ENCODE measurements at regions not wholly inside any gene's neighbourhood (a gene's known extent, or its start where the extent isn't known, plus 50 kb on each side); places are given as distances from the start of the nearest gene placed in this dataset.

DNA sequence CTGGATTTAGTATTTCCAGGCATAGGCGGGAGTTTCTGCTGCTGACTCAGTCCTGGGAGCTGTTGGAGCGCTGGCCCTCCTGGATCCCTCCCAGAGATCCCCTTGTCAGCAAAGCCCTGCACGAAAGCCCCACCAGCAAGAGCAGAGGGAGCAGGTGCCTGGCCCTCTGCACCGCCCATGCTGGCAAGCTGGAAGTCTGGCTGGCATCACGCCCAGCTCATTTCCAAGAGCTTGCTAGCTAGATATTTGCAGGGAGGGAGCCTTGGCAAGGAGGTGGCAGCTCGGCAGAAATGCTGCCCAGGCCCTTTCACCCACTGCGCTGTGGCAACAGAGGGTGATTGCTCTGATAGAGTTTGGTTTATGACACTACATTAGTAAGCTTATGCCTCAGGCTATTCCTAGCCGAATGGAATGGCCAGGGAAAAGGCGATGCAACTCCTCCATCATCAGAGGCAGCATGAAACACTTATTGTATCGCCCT lies 193.9 kb downstream of the EMP1 start:
- TF ChIP-seq, protein P1, sequence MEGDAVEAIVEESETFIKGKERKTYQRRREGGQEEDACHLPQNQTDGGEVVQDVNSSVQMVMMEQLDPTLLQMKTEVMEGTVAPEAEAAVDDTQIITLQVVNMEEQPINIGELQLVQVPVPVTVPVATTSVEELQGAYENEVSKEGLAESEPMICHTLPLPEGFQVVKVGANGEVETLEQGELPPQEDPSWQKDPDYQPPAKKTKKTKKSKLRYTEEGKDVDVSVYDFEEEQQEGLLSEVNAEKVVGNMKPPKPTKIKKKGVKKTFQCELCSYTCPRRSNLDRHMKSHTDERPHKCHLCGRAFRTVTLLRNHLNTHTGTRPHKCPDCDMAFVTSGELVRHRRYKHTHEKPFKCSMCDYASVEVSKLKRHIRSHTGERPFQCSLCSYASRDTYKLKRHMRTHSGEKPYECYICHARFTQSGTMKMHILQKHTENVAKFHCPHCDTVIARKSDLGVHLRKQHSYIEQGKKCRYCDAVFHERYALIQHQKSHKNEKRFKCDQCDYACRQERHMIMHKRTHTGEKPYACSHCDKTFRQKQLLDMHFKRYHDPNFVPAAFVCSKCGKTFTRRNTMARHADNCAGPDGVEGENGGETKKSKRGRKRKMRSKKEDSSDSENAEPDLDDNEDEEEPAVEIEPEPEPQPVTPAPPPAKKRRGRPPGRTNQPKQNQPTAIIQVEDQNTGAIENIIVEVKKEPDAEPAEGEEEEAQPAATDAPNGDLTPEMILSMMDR (IDR thresholded peaks at IDR 0.05), result no peak
- Histone ChIP-seq H3K4me3 (ENCODE audit: low read length) (no peak overlapping the region), H3K9me3 (ENCODE audit: control insufficient read depth, insufficient read depth, low read length) (no peaks in the 10 kb centered on the region), H3K27ac (ENCODE audit: low read length) (no peak overlapping the region), H3K4me1 (ENCODE audit: control insufficient read depth, insufficient read depth, low read length) (no peaks in the 10 kb centered on the region), H3K36me3 (ENCODE audit: control insufficient read depth, insufficient read depth, low read length) (no peaks in the 10 kb centered on the region), H3K27me3 (ENCODE audit: control insufficient read depth, insufficient read depth, low read length) (no peaks in the 10 kb centered on the region)
- DNase-seq (no peak), ATAC-seq (no peak)
- Mint-ChIP-seq H3K27me3 (ENCODE audit: low read depth in 2 of 2) (no peaks in the 10 kb centered on the region), H3K36me3 (no peaks in the 10 kb centered on the region), H3K4me3 (no peak overlapping the region), H3K9me3 (no peaks in the 10 kb centered on the region), H3K4me1 (no peaks in the 10 kb centered on the region), H3K27ac (no peak overlapping the region)
- intact Hi-C loops (cut with micrococcal nuclease), result no loop called here
- 65% methylated on average over 7 of the region's 10 CpGs for WGBS (ENCODE audit: insufficient coverage)

DNA sequence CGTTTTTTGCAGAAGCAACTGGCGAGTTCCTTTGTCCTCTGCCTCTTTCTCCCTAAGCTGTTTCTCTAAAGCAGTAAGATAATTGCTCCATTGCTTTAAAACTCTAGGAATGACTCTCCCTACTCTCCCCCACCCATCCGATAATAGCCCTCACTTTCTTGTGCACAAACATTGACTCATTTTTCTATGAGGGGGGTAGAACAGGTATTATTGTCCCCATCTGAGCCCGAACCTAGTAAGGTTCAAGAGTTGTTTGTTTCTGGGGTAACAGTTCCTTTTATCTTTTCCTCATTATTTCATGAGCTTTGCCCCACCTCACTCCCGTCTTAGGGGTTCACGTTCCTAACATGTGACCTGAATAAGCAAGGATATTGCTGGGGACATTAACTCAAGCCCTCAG lies 190.6 kb downstream of the EMP1 start:
- ATAC-seq (no peak), DNase-seq (no peak)
- Mint-ChIP-seq H3K4me1 (no peaks in the 10 kb centered on the region), H3K27ac (no peak overlapping the region), H3K4me3 (no peak overlapping the region), H3K9me3 (no peaks in the 10 kb centered on the region), H3K27me3 (ENCODE audit: low read depth in 2 of 2) (peaks cover 0 to 3% of the 10 kb centered on the region in 2 donors), H3K36me3 (no peaks in the 10 kb centered on the region)
- intact Hi-C loops (cut with micrococcal nuclease), result no loop called here
- H3K9me3 ChIP-seq (ENCODE audit: control insufficient read depth, insufficient read depth, low read length), result no peaks in the 10 kb centered on the region
- H3K27me3 ChIP-seq (ENCODE audit: control insufficient read depth, insufficient read depth, low read length), result no peaks in the 10 kb centered on the region
- TF ChIP-seq, protein P1 (IDR thresholded peaks at IDR 0.05), result no peak
- no peaks in the 10 kb centered on the region for H3K4me1 ChIP-seq (ENCODE audit: control insufficient read depth, insufficient read depth, low read length)
- no peaks in the 10 kb centered on the region for H3K36me3 ChIP-seq (ENCODE audit: control insufficient read depth, insufficient read depth, low read length)
- no peak overlapping the region for H3K27ac ChIP-seq (ENCODE audit: low read length)
- 74% methylated on average over 4 of the region's 6 CpGs for WGBS (ENCODE audit: insufficient coverage)
- no peak overlapping the region for H3K4me3 ChIP-seq (ENCODE audit: low read length)

DNA sequence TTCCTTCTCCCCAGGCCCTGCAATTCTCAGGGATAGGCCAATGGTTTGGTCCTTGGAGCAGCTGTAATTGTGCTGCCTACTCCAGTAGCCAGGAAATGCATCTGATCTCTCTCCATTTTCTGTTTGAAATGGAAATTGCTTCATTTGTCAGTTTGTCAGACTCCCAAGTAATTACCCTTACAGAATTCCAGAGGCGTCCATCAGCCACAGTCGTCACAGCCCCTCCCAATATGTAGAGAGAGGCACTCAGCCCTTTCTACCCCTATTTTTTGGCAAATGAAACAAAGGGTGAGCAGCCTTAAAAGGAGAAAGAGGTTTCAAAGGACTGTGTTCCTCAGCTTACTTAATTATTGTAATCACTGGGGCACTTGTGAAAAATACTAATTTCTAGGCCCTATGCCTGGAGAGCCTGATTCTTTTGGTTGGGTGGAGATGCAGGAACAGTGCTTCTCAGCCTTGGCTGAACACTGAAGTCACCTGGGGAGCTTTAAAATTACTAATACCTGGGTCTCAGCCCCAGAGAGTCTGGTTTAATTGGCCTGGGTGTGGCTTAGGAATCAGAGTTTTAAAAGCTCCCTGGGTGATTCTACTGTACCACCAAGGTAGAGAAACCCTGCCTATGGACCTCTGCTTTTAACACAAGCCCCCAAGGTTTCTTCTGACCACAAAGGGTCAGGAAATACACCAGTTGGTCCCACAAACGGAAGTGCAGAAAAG lies 190.0 kb downstream of the EMP1 start:
- Histone ChIP-seq H3K4me1 (ENCODE audit: control insufficient read depth, insufficient read depth, low read length) (no peaks in the 10 kb centered on the region), H3K9me3 (ENCODE audit: control insufficient read depth, insufficient read depth, low read length) (no peaks in the 10 kb centered on the region), H3K36me3 (ENCODE audit: control insufficient read depth, insufficient read depth, low read length) (no peaks in the 10 kb centered on the region), H3K27ac (ENCODE audit: low read length) (no peak overlapping the region), H3K27me3 (ENCODE audit: control insufficient read depth, insufficient read depth, low read length) (no peaks in the 10 kb centered on the region), H3K4me3 (ENCODE audit: low read length) (no peak overlapping the region)
- intact Hi-C loops (cut with micrococcal nuclease), result no loop called here
- no peaks in the 10 kb centered on the region for H3K36me3 Mint-ChIP-seq
- no peaks in the 10 kb centered on the region for H3K4me1 Mint-ChIP-seq
- TF ChIP-seq, protein P1 (IDR thresholded peaks at IDR 0.05), result no peak
- DNase-seq, result no peak
- WGBS (ENCODE audit: insufficient coverage), result 64% methylated on average over 3 of the region's 3 CpGs
- H3K27ac Mint-ChIP-seq, result no peak overlapping the region
- no peak overlapping the region for H3K4me3 Mint-ChIP-seq
- no peak for ATAC-seq
- H3K27me3 Mint-ChIP-seq (ENCODE audit: low read depth in 2 of 2), result peaks cover 0 to 8% of the 10 kb centered on the region in 2 donors
- no peaks in the 10 kb centered on the region for H3K9me3 Mint-ChIP-seq

DNA sequence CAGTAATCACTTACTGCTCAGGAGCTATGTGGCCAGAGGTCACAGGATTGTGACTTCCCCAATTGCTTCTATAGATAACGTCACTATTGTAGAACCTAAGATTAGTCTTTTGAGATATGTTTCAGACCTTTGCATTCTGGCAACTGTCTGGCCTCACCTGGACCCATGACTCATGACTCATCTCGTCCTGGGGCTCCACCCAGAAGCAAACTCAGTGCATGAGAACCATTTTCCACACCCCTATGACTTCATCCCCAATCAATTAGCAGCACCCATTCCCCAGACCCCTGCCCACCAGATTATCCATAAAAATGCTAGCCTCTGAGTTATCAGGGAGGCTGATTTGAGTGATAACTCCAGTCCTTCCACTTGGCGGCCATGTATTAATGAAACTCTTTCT lies 186.9 kb downstream of the EMP1 start:
- no peaks in the 10 kb centered on the region for H3K9me3 ChIP-seq (ENCODE audit: control insufficient read depth, insufficient read depth, low read length)
- H3K36me3 ChIP-seq (ENCODE audit: control insufficient read depth, insufficient read depth, low read length), result no peaks in the 10 kb centered on the region
- no peaks in the 10 kb centered on the region for H3K36me3 Mint-ChIP-seq
- DNase-seq, result no peak
- intact Hi-C loops (cut with micrococcal nuclease), result no loop called here
- H3K27me3 Mint-ChIP-seq (ENCODE audit: low read depth in 2 of 2), result peaks cover 5 to 8% of the 10 kb centered on the region in 2 donors
- no peaks in the 10 kb centered on the region for H3K4me1 Mint-ChIP-seq
- no peaks in the 10 kb centered on the region for H3K9me3 Mint-ChIP-seq
- H3K27me3 ChIP-seq (ENCODE audit: control insufficient read depth, insufficient read depth, low read length), result no peaks in the 10 kb centered on the region
- H3K4me3 ChIP-seq (ENCODE audit: low read length), result no peak overlapping the region
- no peaks in the 10 kb centered on the region for H3K4me1 ChIP-seq (ENCODE audit: control insufficient read depth, insufficient read depth, low read length)
- no peak overlapping the region for H3K4me3 Mint-ChIP-seq
- TF ChIP-seq, protein P1 (IDR thresholded peaks at IDR 0.05), result no peak
- H3K27ac Mint-ChIP-seq, result no peak overlapping the region
- 79% methylated on average over 3 of the region's 3 CpGs for WGBS (ENCODE audit: insufficient coverage)
- ATAC-seq, result no peak
- no peak overlapping the region for H3K27ac ChIP-seq (ENCODE audit: low read length)
